ENCODE measurements at regions not wholly inside any gene's neighbourhood (a gene's known extent, or its start where the extent isn't known, plus 50 kb on each side); places are given as distances from the start of the nearest gene placed in this dataset.

DNA sequence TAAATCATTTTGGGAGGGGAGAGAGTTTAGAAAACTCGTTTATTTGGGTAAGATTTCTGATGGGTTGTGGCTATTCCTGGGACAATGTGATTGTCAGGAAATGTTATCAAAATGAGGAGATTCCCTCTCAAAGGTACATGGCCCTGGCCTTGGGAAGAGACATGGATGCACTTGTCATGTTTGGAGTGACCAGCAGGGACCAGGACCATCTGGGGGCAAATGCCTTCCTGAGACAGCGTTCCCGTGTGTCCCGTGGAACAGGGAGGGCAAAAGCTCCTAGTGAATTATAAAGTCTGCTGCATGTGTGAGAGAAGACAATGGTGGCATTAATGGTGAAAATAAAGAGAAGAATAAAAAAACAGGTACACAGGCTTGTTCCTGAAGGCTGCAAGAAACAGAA is 317.3 kb downstream of the ZNF536 start:
- intact Hi-C loops (cut with DNase I, micrococcal nuclease) = loop anchor here in 1 of 2 donors (10.0 kb wide), 1 partner anchor 1535 kb away; no protein-coding TSS in a partner anchor
- Histone ChIP-seq H3K36me3 (ENCODE audit: low read depth) (no peaks in the 10 kb centered on the region), H3K4me1 (ENCODE audit: low read depth) (no peaks in the 10 kb centered on the region), H3K9me3 (no peaks in the 10 kb centered on the region), H3K4me3 (no peak overlapping the region)
- TF ChIP-seq, protein P1, sequence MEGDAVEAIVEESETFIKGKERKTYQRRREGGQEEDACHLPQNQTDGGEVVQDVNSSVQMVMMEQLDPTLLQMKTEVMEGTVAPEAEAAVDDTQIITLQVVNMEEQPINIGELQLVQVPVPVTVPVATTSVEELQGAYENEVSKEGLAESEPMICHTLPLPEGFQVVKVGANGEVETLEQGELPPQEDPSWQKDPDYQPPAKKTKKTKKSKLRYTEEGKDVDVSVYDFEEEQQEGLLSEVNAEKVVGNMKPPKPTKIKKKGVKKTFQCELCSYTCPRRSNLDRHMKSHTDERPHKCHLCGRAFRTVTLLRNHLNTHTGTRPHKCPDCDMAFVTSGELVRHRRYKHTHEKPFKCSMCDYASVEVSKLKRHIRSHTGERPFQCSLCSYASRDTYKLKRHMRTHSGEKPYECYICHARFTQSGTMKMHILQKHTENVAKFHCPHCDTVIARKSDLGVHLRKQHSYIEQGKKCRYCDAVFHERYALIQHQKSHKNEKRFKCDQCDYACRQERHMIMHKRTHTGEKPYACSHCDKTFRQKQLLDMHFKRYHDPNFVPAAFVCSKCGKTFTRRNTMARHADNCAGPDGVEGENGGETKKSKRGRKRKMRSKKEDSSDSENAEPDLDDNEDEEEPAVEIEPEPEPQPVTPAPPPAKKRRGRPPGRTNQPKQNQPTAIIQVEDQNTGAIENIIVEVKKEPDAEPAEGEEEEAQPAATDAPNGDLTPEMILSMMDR (IDR thresholded peaks at IDR 0.05) = no peak
- no peak for DNase-seq
- no peak for ATAC-seq

DNA sequence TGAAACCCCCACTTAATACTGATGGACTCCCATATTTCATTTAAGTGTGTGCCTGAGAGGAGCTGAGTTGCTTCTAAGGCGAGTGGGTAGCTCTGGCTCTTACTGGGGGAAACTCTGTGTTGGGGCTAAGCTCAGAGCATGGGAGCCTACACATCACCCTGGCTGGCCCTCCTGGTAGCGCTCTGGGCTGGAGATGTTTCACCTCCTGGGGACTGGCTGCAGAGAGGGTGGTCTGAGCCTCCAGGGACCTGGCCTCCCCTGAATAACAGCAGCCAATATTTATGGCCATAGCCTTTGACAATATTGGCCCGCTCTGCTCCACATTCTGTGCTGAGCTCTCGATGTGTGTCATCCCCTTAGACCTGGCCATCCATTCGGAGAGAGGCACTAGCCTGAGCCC is 316.5 kb downstream of the ZNF536 start:
- Histone ChIP-seq H3K4me1 (ENCODE audit: low read depth) (no peaks in the 10 kb centered on the region), H3K4me3 (no peak overlapping the region), H3K9me3 (no peaks in the 10 kb centered on the region), H3K36me3 (ENCODE audit: low read depth) (no peaks in the 10 kb centered on the region)
- intact Hi-C loops (cut with DNase I, micrococcal nuclease) = loop anchor here in 1 of 2 donors (10.0 kb wide), 1 partner anchor 1536 kb away; no protein-coding TSS in a partner anchor
- DNase-seq (no peak), ATAC-seq (no peak)
- TF ChIP-seq, protein P1 (IDR thresholded peaks at IDR 0.05) = no peak

DNA sequence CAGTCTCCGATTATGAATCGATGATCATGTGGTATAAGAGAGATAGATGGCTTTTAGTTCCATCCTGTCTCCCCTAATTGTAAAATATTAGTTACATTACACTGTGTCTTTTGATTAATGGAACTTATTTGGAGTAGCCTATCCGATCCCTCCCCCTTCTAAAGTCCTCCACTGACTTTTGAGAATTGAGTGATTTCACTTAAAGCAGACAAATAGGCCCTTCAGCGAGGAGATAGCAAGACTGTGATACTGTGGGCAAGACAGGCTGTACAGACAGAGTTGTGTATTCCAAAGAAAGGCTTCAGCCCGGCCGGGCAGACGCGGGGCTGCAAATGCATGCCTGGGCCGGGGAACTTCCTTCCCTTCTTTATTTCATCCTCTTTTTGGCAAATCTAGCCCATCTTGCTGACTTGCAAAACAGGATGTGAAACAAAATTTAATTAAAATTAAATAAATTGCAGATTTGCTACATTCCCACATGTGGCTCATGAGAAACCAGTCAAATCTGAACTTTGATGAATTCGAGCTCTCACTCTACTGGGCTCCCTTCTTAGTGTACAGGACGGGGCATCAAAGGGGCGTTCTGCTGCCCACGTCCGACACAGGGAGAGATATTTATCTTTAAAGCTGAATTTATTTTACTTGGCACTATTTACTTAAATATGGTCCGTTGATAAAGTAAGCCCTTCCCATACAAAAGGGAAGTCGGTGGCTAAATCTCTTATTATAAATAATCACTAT is 314.8 kb downstream of the ZNF536 start:
- no peak overlapping the region for H3K4me3 ChIP-seq
- H3K36me3 ChIP-seq (ENCODE audit: low read depth) = no peaks in the 10 kb centered on the region
- DNase-seq (no peak), ATAC-seq (no peak)
- intact Hi-C loops (cut with DNase I, micrococcal nuclease) = loop anchor here in 1 of 2 donors (10.0 kb wide), 1 partner anchor 1538 kb away; no protein-coding TSS in a partner anchor
- TF ChIP-seq, protein P1 (IDR thresholded peaks at IDR 0.05) = no peak
- no peaks in the 10 kb centered on the region for H3K4me1 ChIP-seq (ENCODE audit: low read depth)
- no peaks in the 10 kb centered on the region for H3K9me3 ChIP-seq

DNA sequence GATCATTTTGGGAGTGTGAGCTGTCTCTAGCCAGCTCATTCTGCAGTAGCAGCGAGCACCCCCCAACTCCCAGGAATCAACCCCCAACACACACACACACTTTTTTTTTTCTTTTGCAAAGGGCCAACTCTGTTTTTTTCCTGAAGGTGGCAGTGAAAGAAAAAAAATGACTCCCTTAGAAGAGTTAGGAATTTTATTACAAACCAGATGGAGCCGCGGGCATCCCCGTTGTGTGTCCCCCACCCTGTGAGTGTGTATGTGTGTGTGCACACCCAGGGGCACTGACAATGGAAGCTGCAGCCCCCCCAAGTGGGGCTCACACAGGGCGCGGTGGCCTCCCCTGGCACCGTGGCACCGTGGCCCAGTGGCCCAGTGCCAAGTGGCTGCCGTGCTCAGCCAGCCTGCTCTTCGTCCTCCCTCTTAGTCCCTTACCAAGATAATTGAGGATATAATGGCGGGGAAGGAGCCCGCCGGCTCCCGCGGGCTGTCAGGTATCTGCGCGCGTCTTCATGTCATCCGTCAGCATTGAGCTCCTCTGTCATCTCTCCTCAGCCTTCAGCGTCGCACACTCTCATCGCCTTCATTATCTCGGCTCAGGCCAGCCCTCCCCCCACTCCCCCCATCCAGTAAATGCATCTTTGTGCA is 314.1 kb downstream of the ZNF536 start:
- intact Hi-C loops (cut with DNase I, micrococcal nuclease) = loop anchor here in 1 of 2 donors (10.0 kb wide), 1 partner anchor 1539 kb away; no protein-coding TSS in a partner anchor
- no peak for ATAC-seq
- DNase-seq = no peak
- no peaks in the 10 kb centered on the region for H3K9me3 ChIP-seq
- TF ChIP-seq, protein P1 (IDR thresholded peaks at IDR 0.05) = no peak
- H3K36me3 ChIP-seq (ENCODE audit: low read depth) = no peaks in the 10 kb centered on the region
- H3K4me1 ChIP-seq (ENCODE audit: low read depth) = no peaks in the 10 kb centered on the region
- no peak overlapping the region for H3K4me3 ChIP-seq

DNA sequence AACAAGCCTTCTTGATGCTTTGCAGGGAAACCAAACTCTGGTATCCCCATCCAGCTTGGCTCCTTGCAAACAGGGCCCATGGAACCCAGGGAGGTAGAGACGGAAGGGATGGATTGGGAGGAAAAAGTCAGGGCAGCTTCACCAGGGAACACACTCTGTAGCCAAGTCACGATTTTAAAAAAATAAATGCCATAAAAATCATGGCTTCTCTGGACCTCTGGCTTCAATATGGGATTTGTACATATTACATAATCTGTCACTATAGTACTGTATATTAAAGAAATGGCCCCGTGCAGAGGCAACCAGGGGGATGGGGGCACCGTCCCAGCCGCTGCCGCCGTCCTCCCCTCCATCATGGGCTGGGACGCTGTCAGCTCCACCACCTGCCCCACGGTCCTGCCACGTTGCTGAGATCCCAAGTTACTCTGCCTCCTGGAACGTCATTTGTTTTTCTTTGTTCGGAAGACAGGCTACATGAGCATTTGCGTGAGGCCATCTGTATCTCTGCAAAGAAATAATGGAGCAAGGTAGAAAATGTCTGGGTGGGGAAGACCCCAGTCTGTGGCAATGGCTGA is 313.3 kb downstream of the ZNF536 start:
- intact Hi-C loops (cut with DNase I, micrococcal nuclease) = loop anchor here in 1 of 2 donors (10.0 kb wide), 1 partner anchor 1539 kb away; no protein-coding TSS in a partner anchor
- no peak for DNase-seq
- no peak overlapping the region for H3K4me3 ChIP-seq
- no peak for ATAC-seq
- no peaks in the 10 kb centered on the region for H3K9me3 ChIP-seq
- TF ChIP-seq, protein P1 (IDR thresholded peaks at IDR 0.05) = no peak
- H3K36me3 ChIP-seq (ENCODE audit: low read depth) = no peaks in the 10 kb centered on the region
- no peaks in the 10 kb centered on the region for H3K4me1 ChIP-seq (ENCODE audit: low read depth)
